SK-N-SH (cell line): ENCODE measurements at regions not wholly inside any gene's neighbourhood (a gene's known extent, or its start where the extent isn't known, plus 50 kb on each side); places are given as distances from the start of the nearest gene placed in this dataset.

Source experiments
- CTCF ChIA-PET: fragments of 300-600, 350-600 bp; formaldehyde crosslinking; extraction: SDS; loops from one replicate; lab custom pipeline; 2021; lab: Yijun Ruan, JAX
- POLR2A ChIA-PET: fragments of 350-600 bp; sonication (Branson Sonifier 250); formaldehyde crosslinking; extraction: SDS; loops from one replicate; lab custom pipeline; 2020; ENCODE audit warnings: antibody characterized with exemption, inconsistent platforms; lab: Yijun Ruan, JAX
- DNase-seq: peaks from one replicate; pipeline ENCODE4 v3.0.0; 2012
- H2AFZ ChIP-seq: fragments of 200-600 bp; sonication (generic); 2 replicates; pipeline ENCODE4 v1.8.1; 2016; ENCODE audit warnings: antibody characterized with exemption, mild to moderate bottlenecking, low read depth
- H3F3A ChIP-seq: fragments of 200-600 bp; sonication (generic); replicated peaks from 2 replicates; pipeline ENCODE3; 2016; ENCODE audit warnings: antibody characterized with exemption, mild to moderate bottlenecking; ENCODE audit not compliant: insufficient read depth
- H3K27ac ChIP-seq, 2 experiments: fragments of 200-500 bp in 1 of 2; fragments of 200-600 bp in 1 of 2; sonication (Bioruptor generic) in 1 of 2; sonication (generic), shearing (Covaris generic) in 1 of 2; 2 replicates each; pipeline versions ENCODE4 v1.5.1 to v1.6.1; 2014 to 2016; ENCODE audit warnings: low read depth in 2 of 2, inconsistent platforms in 1 of 2, low read length in 1 of 2, mild to moderate bottlenecking in 1 of 2, mixed read lengths in 1 of 2
- H3K27me3 ChIP-seq: fragments of 200-600 bp; sonication (generic), shearing (Covaris generic); 2 replicates; pipeline ENCODE4 v1.6.1; 2016; ENCODE audit warnings: mixed run types; ENCODE audit not compliant: insufficient read depth
- H3K36me3 ChIP-seq, 2 experiments: fragments of 200-500 bp in 1 of 2; fragments of 200-600 bp in 1 of 2; sonication (Bioruptor generic) in 1 of 2; sonication (generic) in 1 of 2; replicated peaks in 1 of 2; 2 replicates each; pipeline versions ENCODE3 to v1.5.1; 2014 to 2016; ENCODE audit warnings: low read length in 1 of 2, mild to moderate bottlenecking in 1 of 2; ENCODE audit not compliant: insufficient read depth in 2 of 2, control insufficient read depth in 1 of 2
- H3K4me1 ChIP-seq, 2 experiments: fragments of 200-500 bp in 1 of 2; fragments of 200-600 bp in 1 of 2; sonication (Bioruptor generic) in 1 of 2; sonication (generic), shearing (Covaris generic) in 1 of 2; 2 replicates each; pipeline versions ENCODE4 v1.5.1 to v1.6.1; 2014 to 2016; ENCODE audit warnings: low read depth in 1 of 2, low read length in 1 of 2, mixed run types in 1 of 2; ENCODE audit not compliant: insufficient read depth in 2 of 2, control insufficient read depth in 1 of 2
- H3K4me2 ChIP-seq: fragments of 200-600 bp; sonication (generic), shearing (Covaris generic); 2 replicates; pipeline ENCODE4 v1.6.1; 2017; ENCODE audit warnings: mixed run types
- H3K4me3 ChIP-seq, 2 experiments: fragments of 200-500 bp in 1 of 2; fragments of 200-600 bp in 1 of 2; sonication (Bioruptor generic) in 1 of 2; sonication (generic), shearing (Covaris generic) in 1 of 2; 2 replicates each; pipeline versions ENCODE4 v1.5.1 to v1.8.1; 2014 to 2016; ENCODE audit warnings: low read depth in 2 of 2, inconsistent platforms in 1 of 2, low read length in 1 of 2, mild to moderate bottlenecking in 1 of 2, mixed read lengths in 1 of 2, moderate library complexity in 1 of 2
- H3K79me2 ChIP-seq: fragments of 200-600 bp; sonication (generic); 2 replicates; pipeline ENCODE4 v1.8.1; 2017; ENCODE audit warnings: mild to moderate bottlenecking; ENCODE audit not compliant: insufficient read depth
- H3K9ac ChIP-seq: fragments of 200-600 bp; sonication (generic); 2 replicates; pipeline ENCODE4 v1.6.1; 2017; ENCODE audit warnings: mixed run types
- H3K9me2 ChIP-seq: fragments of 200-600 bp; sonication (generic); 2 replicates; pipeline ENCODE4 v1.6.1; 2017; ENCODE audit warnings: mixed run types
- H3K9me3 ChIP-seq: fragments of 200-600 bp; sonication (generic); 2 replicates; pipeline ENCODE4 v1.6.1; 2017; ENCODE audit warnings: mixed run types, mild to moderate bottlenecking, moderate library complexity
- H4K20me1 ChIP-seq: fragments of 200-600 bp; sonication (generic); 2 replicates; pipeline ENCODE4 v1.6.1; 2017; ENCODE audit warnings: mild to moderate bottlenecking, mixed run types; ENCODE audit not compliant: insufficient read depth
- CHD2 ChIP-seq: fragments of 150-350 bp; IDR thresholded peaks from 2 replicates; pipeline ENCODE4 v1.6.1; 2018; ENCODE audit warnings: low read length; ENCODE audit not compliant: partially characterized antibody
- ELF1 ChIP-seq: IDR thresholded peaks from 2 replicates; pipeline ENCODE4 v1.4.0; 2012
- FOSL2 ChIP-seq: IDR thresholded peaks from 2 replicates; pipeline ENCODE4 v1.4.0; 2012; ENCODE audit warnings: low read depth, mild to moderate bottlenecking, moderate library complexity, borderline replicate concordance
- FOXJ3 ChIP-seq: sonication (generic); formaldehyde crosslinking; IDR thresholded peaks from 2 replicates; pipeline ENCODE4 v1.5.1; 2020; ENCODE audit warnings: mild to moderate bottlenecking, missing genetic modification reagents
- FOXM1 ChIP-seq: IDR thresholded peaks from 2 replicates; pipeline ENCODE4 v1.4.0; 2012; ENCODE audit warnings: low read depth, mild to moderate bottlenecking
- GATA2 ChIP-seq: sonication (generic); formaldehyde crosslinking; IDR thresholded peaks from 2 replicates; pipeline ENCODE4 v1.5.0; 2020; ENCODE audit warnings: mild to moderate bottlenecking, missing genetic modification reagents
- MEF2A ChIP-seq: IDR thresholded peaks from 2 replicates; pipeline ENCODE4 v1.4.0; 2012; ENCODE audit warnings: low read depth, borderline replicate concordance
- NFIC ChIP-seq: IDR thresholded peaks from 2 replicates; pipeline ENCODE4 v1.4.0; 2012; ENCODE audit warnings: borderline replicate concordance
- NRF1 ChIP-seq: IDR thresholded peaks from 2 replicates; pipeline ENCODE4 v1.6.1; 2012; ENCODE audit warnings: low read depth, mild to moderate bottlenecking, low read length
- PBX3 ChIP-seq: IDR thresholded peaks from 2 replicates; pipeline ENCODE4; 2012
- RAD21 ChIP-seq: IDR thresholded peaks from 2 replicates; pipeline ENCODE4 v1.6.1; 2012; ENCODE audit warnings: mild to moderate bottlenecking, low read length
- SMC3 ChIP-seq: IDR thresholded peaks from 2 replicates; pipeline ENCODE4 v1.6.1; 2012; ENCODE audit warnings: low read depth, low read length, improper control_type of control experiment
- TEAD4 ChIP-seq: IDR thresholded peaks from 2 replicates; pipeline ENCODE4 v1.4.0; 2012; ENCODE audit warnings: mild to moderate bottlenecking, borderline replicate concordance; ENCODE audit not compliant: insufficient read depth
- USF2 ChIP-seq: fragments of 150-350 bp; IDR thresholded peaks from 2 replicates; pipeline ENCODE4 v1.6.1; 2017; ENCODE audit warnings: antibody characterized with exemption, low read length, low read depth, borderline replicate concordance
- ZBTB33 ChIP-seq: IDR thresholded peaks from 2 replicates; pipeline ENCODE4 v1.4.0; 2012; ENCODE audit warnings: low read depth, borderline replicate concordance
- WGBS: methylation state at CpG from one replicate; pipeline ENCODE4 v1.1.6; 2017; ENCODE audit warnings: low lambda C conversion rate; 5-methylcytosine and 5-hydroxymethylcytosine counted together
- TF ChIP-seq, protein P1 (sequence below): fragments of 150-350 bp; IDR thresholded peaks from 2 replicates; pipeline ENCODE4 v1.6.1; 2016; ENCODE audit warnings: mild to moderate bottlenecking, low read depth, low read length
- TF ChIP-seq, protein P2 (sequence below): IDR thresholded peaks from 2 replicates; pipeline ENCODE4 v1.4.0; 2012; ENCODE audit warnings: low read depth, borderline replicate concordance

- no peaks in the 10 kb centered on the region for H3K9me3 ChIP-seq
- WGBS, result 79% methylated on average over 7 of the region's 7 CpGs
- H3K79me2 ChIP-seq, result no peaks in the 10 kb centered on the region
- H3K27me3 ChIP-seq, result no peaks in the 10 kb centered on the region
- no peak for TF ChIP-seq GATA2 (CRISPR knock-in tag)
- TF ChIP-seq ELF1, result no peak
- TF ChIP-seq TEAD4, result no peak
- no peak for TF ChIP-seq ZBTB33
- no peak for TF ChIP-seq FOXJ3 (CRISPR knock-in tag)
- no peak for TF ChIP-seq MEF2A
- TF ChIP-seq, protein P1, sequence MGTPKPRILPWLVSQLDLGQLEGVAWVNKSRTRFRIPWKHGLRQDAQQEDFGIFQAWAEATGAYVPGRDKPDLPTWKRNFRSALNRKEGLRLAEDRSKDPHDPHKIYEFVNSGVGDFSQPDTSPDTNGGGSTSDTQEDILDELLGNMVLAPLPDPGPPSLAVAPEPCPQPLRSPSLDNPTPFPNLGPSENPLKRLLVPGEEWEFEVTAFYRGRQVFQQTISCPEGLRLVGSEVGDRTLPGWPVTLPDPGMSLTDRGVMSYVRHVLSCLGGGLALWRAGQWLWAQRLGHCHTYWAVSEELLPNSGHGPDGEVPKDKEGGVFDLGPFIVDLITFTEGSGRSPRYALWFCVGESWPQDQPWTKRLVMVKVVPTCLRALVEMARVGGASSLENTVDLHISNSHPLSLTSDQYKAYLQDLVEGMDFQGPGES, result no peak
- no peak for TF ChIP-seq RAD21
- no peak for TF ChIP-seq CHD2
- no peak for TF ChIP-seq PBX3
- TF ChIP-seq, protein P2, sequence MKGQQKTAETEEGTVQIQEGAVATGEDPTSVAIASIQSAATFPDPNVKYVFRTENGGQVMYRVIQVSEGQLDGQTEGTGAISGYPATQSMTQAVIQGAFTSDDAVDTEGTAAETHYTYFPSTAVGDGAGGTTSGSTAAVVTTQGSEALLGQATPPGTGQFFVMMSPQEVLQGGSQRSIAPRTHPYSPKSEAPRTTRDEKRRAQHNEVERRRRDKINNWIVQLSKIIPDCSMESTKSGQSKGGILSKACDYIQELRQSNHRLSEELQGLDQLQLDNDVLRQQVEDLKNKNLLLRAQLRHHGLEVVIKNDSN, result no peak
- TF ChIP-seq FOSL2, result no peak
- TF ChIP-seq USF2, result no peak
- no peak for TF ChIP-seq FOXM1
- no peak for TF ChIP-seq SMC3
- TF ChIP-seq NRF1, result no peak
- TF ChIP-seq NFIC, result no peak
- H3K4me3 ChIP-seq, result no peak overlapping the region
- no peak overlapping the region; the same call in 1 of the 2 replicates for H2AFZ ChIP-seq
- no peaks in the 10 kb centered on the region for H3K9me2 ChIP-seq
- no peaks in the 10 kb centered on the region for H3K36me3 ChIP-seq
- H3K27ac ChIP-seq, result no peak overlapping the region
- POLR2A ChIA-PET, result no interaction called here
- 0 out of 2 replicates have a peak overlapping the region, but pooled peaks have one; percentile 28 for H3K4me2 ChIP-seq
- H4K20me1 ChIP-seq, result no peaks in the 10 kb centered on the region
- no peaks in the 10 kb centered on the region for H3F3A ChIP-seq
- CTCF ChIA-PET, result no interaction called here
- H3K4me1 ChIP-seq, result peaks cover 0 to 2% of the 10 kb centered on the region in 2 experiments; a peak in 2 of 4 replicates
- no peak for DNase-seq
- no peak overlapping the region for H3K9ac ChIP-seq
Observed at GRCh38 chr4:17038510-17039176, 140.2 kb upstream of the LDB2 start.
